HCT116 (cell line): ENCODE measurements at regions not wholly inside any gene's neighbourhood (a gene's known extent, or its start where the extent isn't known, plus 50 kb on each side); places are given as distances from the start of the nearest gene placed in this dataset.

Experiments used
- ATAC-seq: fragments of 200-7000 bp; cut with Tn5 transposase; 2 replicates; pipeline ENCODE4 v1.9.1; 2020; ENCODE audit warnings: mild to moderate bottlenecking, moderate library complexity
- BruUV-seq: library from RNA; stranded (reverse); fragments of 400-500 nt; replicated peaks from 2 replicates; lab custom pipeline; 2021; lab: Mats Ljungman, UMichigan
- CTCF ChIA-PET: fragments of 300-600 bp; sonication (Branson Sonifier 250); formaldehyde crosslinking; loops from one replicate; lab custom pipeline; 2021; ENCODE audit warnings: antibody characterized with exemption; lab: Charles Lee
- POLR2A ChIA-PET: fragments of 300-600, 350-600 bp; sonication (Branson Sonifier 250); formaldehyde crosslinking; loops from one replicate; lab custom pipeline; 2021; ENCODE audit warnings: antibody characterized with exemption; lab: Charles Lee
- RAD21 ChIA-PET, 2 experiments: fragments of 300-600 bp; sonication (Branson Sonifier 250); formaldehyde crosslinking; loops; one replicate each; lab custom pipeline; 2023; ENCODE audit warnings: low total read pairs in 2 of 2; ENCODE audit not compliant: uncharacterized antibody in 2 of 2, unreplicated experiment in 2 of 2, low non-redundant PET in 1 of 2; lab: Charles Lee
- DNase-seq: peaks from one replicate; pipeline ENCODE4 v3.0.0-alpha.2; 2010; ENCODE audit warnings: low read depth, low spot score
- H2AFZ ChIP-seq: fragments of 200-600 bp; shearing (Covaris generic), sonication (generic); 2 replicates; pipeline ENCODE4 v1.6.1; 2017; ENCODE audit warnings: low read depth, mixed run types, mixed read lengths, antibody characterized with exemption, low read length; ENCODE audit not compliant: poor library complexity, severe bottlenecking
- H3K27ac ChIP-seq: 2 replicates; pipeline ENCODE4 v1.5.1; 2012; ENCODE audit warnings: low read depth, low read length
- H3K27me3 ChIP-seq: fragments of 200-600 bp; sonication (generic); 2 replicates; pipeline ENCODE4 v1.6.1; 2016; ENCODE audit warnings: mixed run types, low read length, mixed read lengths; ENCODE audit not compliant: insufficient read depth
- H3K36me3 ChIP-seq, 2 experiments: fragments of 200-500 bp in 1 of 2; fragments of 200-600 bp in 1 of 2; sonication (Bioruptor generic) in 1 of 2; sonication (generic) in 1 of 2; 2 replicates each; pipeline versions ENCODE4 v1.5.1 to v1.6.1; 2014 to 2016; ENCODE audit warnings: low read length in 2 of 2, inconsistent platforms in 1 of 2, mixed read lengths in 1 of 2, mixed run types in 1 of 2; ENCODE audit not compliant: insufficient read depth in 2 of 2, control insufficient read depth in 1 of 2
- H3K4me1 ChIP-seq, 2 experiments: fragments of 200-600 bp in 1 of 2; sonication (generic) in 1 of 2; 2 replicates each; pipeline versions ENCODE4 v1.5.1 to v1.6.1; 2012 to 2017; ENCODE audit warnings: low read length in 2 of 2, inconsistent platforms in 1 of 2, mild to moderate bottlenecking in 1 of 2, mixed read lengths in 1 of 2, mixed run types in 1 of 2, moderate library complexity in 1 of 2; ENCODE audit not compliant: insufficient read depth in 2 of 2, control insufficient read depth in 1 of 2
- H3K4me2 ChIP-seq: fragments of 200-600 bp; sonication (generic); 2 replicates; pipeline ENCODE4 v1.6.1; 2017; ENCODE audit warnings: mixed run types, low read length, mixed read lengths
- H3K4me3 ChIP-seq, 2 experiments: fragments of 200-600 bp in 1 of 2; sonication (generic) in 1 of 2; replicated peaks in 1 of 2; 2 replicates each; pipeline ENCODE4 v1.5.1; 2011 to 2016; ENCODE audit warnings: low read length in 2 of 2, control low read depth in 1 of 2, low read depth in 1 of 2, mild to moderate bottlenecking in 1 of 2, mixed read lengths in 1 of 2, mixed run types in 1 of 2
- H3K79me2 ChIP-seq: fragments of 200-600 bp; sonication (generic); 2 replicates; pipeline ENCODE4 v1.6.1; 2017; ENCODE audit warnings: mild to moderate bottlenecking, mixed run types, low read length, moderate library complexity, mixed read lengths; ENCODE audit not compliant: insufficient read depth
- H3K9ac ChIP-seq: fragments of 200-600 bp; sonication (generic); 2 replicates; pipeline ENCODE4 v1.6.1; 2016; ENCODE audit warnings: low read length, mixed read lengths
- H3K9me2 ChIP-seq: fragments of 200-600 bp; sonication (generic), shearing (Covaris generic); 2 replicates; pipeline ENCODE4 v1.6.1; 2017; ENCODE audit warnings: mixed run types, mild to moderate bottlenecking, moderate library complexity; ENCODE audit not compliant: insufficient read depth
- H3K9me3 ChIP-seq, 2 experiments: fragments of 200-500 bp in 1 of 2; fragments of 200-600 bp in 1 of 2; sonication (Bioruptor generic) in 1 of 2; sonication (generic) in 1 of 2; 2 replicates each; pipeline ENCODE4 v1.6.1; 2014 to 2017; ENCODE audit warnings: low read length in 2 of 2, mixed read lengths in 2 of 2, inconsistent platforms in 1 of 2, low read depth in 1 of 2, mild to moderate bottlenecking in 1 of 2, mixed run types in 1 of 2, moderate library complexity in 1 of 2; ENCODE audit not compliant: control insufficient read depth in 1 of 2, insufficient read depth in 1 of 2
- H4K20me1 ChIP-seq: fragments of 200-600 bp; sonication (generic), shearing (Covaris generic); 2 replicates; pipeline ENCODE4 v1.6.1; 2017; ENCODE audit warnings: mixed run types, mild to moderate bottlenecking, moderate library complexity; ENCODE audit not compliant: insufficient read depth
- CBX3 ChIP-seq: IDR thresholded peaks from 2 replicates; pipeline ENCODE4 v1.6.1; 2012; ENCODE audit warnings: low read depth
- CEBPB ChIP-seq: IDR thresholded peaks from 2 replicates; pipeline ENCODE4 v1.6.1; 2012; ENCODE audit warnings: low read depth
- ELF1 ChIP-seq: IDR thresholded peaks from 2 replicates; pipeline ENCODE4 v1.6.1; 2012; ENCODE audit warnings: low read depth, borderline replicate concordance
- EZH2 ChIP-seq: fragments of 200-600 bp; sonication (generic); IDR thresholded peaks from 2 replicates; pipeline ENCODE4 v1.6.1; 2017; ENCODE audit warnings: antibody characterized with exemption, mixed run types
- EZH2phosphoT487 ChIP-seq: fragments of 200-600 bp; IDR thresholded peaks from 2 replicates; pipeline ENCODE4 v1.6.1; 2018; ENCODE audit warnings: antibody characterized with exemption, borderline replicate concordance
- FOSL1 ChIP-seq: IDR thresholded peaks from 2 replicates; pipeline ENCODE4 v1.6.1; 2012; ENCODE audit warnings: low read depth
- JUND ChIP-seq: IDR thresholded peaks from 2 replicates; pipeline ENCODE4 v1.6.1; 2012
- POLR2A ChIP-seq: IDR thresholded peaks from 2 replicates; pipeline ENCODE4 v1.7.0; 2011; ENCODE audit warnings: borderline replicate concordance; ENCODE audit not compliant: insufficient read depth, insufficient read length; ENCODE audit errors: extremely low read depth
- POLR2AphosphoS5 ChIP-seq: IDR thresholded peaks from 2 replicates; pipeline ENCODE4 v1.6.1; 2011; ENCODE audit warnings: mild to moderate bottlenecking, low read depth, low read length, moderate library complexity
- RAD21 ChIP-seq: IDR thresholded peaks from 2 replicates; pipeline ENCODE4 v1.6.1; 2012; ENCODE audit warnings: low read depth, mild to moderate bottlenecking
- SIN3A ChIP-seq: IDR thresholded peaks from 2 replicates; pipeline ENCODE4 v1.6.1; 2012; ENCODE audit warnings: low read depth
- SP1 ChIP-seq: IDR thresholded peaks from 2 replicates; pipeline ENCODE4 v1.6.1; 2012; ENCODE audit warnings: low read depth
- SRF ChIP-seq: IDR thresholded peaks from 2 replicates; pipeline ENCODE4 v1.6.1; 2012; ENCODE audit warnings: low read depth
- ZFX ChIP-seq: fragments of 450-650 bp; IDR thresholded peaks from 2 replicates; pipeline ENCODE4 v1.6.1; 2017
- ZNF274 ChIP-seq: fragments of 200-500 bp; sonication (Bioruptor generic); IDR thresholded peaks from 2 replicates; pipeline ENCODE4 v1.6.1; 2014; ENCODE audit warnings: mild to moderate bottlenecking, low read depth, low read length, inconsistent platforms
- intact Hi-C: fragments of 100-400 bp; cut with micrococcal nuclease; formaldehyde crosslinking; loops from 2 replicates; pipeline ENCODE4 v1.10.0; 2022
- TF ChIP-seq, protein P1 (sequence below): IDR thresholded peaks from 2 replicates; pipeline ENCODE4 v1.6.1; 2012
- TF ChIP-seq, protein P2 (sequence below): IDR thresholded peaks from 2 replicates; pipeline ENCODE4 v1.6.1; 2011; ENCODE audit warnings: mild to moderate bottlenecking, low read length, moderate library complexity; ENCODE audit not compliant: insufficient replicate concordance; ENCODE audit errors: extremely low read depth
- TF ChIP-seq, protein P3 (sequence below): IDR thresholded peaks from 2 replicates; pipeline ENCODE4 v1.6.1; 2012; ENCODE audit warnings: low read depth

DNA sequence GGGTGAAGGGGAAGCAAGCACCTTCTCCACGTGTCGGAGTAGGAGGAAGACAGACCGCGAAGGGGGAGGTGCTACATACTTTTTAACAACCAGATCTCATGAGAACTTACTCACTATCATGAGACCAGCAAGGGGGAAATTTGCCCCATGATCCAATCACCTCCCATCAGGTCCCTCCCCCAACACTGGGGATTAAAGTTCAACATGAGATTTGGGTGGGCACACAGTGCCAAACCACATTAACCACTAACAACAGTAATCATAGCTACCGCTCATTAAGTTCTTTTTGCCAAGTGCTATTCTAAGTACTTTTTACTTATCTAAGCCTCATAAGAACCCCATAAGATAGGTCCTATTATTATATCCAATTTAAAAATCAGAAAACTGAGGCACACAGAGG is 450.5 kb upstream of the DDI1 start:
- TF ChIP-seq ZFX (no peak), FOSL1 (no peak), SP1 (no peak), SIN3A (no peak), EZH2 (no peak), CEBPB (no peak), RAD21 (no peak), CBX3 (no peak), POLR2A (no peak), POLR2AphosphoS5 (no peak), JUND (no peak), EZH2phosphoT487 (no peak), ELF1 (no peak), ZNF274 (no peak), SRF (no peak)
- TF ChIP-seq, protein P1, sequence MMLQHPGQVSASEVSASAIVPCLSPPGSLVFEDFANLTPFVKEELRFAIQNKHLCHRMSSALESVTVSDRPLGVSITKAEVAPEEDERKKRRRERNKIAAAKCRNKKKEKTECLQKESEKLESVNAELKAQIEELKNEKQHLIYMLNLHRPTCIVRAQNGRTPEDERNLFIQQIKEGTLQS = no peak
- TF ChIP-seq, protein P2, sequence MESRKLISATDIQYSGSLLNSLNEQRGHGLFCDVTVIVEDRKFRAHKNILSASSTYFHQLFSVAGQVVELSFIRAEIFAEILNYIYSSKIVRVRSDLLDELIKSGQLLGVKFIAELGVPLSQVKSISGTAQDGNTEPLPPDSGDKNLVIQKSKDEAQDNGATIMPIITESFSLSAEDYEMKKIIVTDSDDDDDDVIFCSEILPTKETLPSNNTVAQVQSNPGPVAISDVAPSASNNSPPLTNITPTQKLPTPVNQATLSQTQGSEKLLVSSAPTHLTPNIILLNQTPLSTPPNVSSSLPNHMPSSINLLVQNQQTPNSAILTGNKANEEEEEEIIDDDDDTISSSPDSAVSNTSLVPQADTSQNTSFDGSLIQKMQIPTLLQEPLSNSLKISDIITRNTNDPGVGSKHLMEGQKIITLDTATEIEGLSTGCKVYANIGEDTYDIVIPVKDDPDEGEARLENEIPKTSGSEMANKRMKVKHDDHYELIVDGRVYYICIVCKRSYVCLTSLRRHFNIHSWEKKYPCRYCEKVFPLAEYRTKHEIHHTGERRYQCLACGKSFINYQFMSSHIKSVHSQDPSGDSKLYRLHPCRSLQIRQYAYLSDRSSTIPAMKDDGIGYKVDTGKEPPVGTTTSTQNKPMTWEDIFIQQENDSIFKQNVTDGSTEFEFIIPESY = no peak
- TF ChIP-seq, protein P3, sequence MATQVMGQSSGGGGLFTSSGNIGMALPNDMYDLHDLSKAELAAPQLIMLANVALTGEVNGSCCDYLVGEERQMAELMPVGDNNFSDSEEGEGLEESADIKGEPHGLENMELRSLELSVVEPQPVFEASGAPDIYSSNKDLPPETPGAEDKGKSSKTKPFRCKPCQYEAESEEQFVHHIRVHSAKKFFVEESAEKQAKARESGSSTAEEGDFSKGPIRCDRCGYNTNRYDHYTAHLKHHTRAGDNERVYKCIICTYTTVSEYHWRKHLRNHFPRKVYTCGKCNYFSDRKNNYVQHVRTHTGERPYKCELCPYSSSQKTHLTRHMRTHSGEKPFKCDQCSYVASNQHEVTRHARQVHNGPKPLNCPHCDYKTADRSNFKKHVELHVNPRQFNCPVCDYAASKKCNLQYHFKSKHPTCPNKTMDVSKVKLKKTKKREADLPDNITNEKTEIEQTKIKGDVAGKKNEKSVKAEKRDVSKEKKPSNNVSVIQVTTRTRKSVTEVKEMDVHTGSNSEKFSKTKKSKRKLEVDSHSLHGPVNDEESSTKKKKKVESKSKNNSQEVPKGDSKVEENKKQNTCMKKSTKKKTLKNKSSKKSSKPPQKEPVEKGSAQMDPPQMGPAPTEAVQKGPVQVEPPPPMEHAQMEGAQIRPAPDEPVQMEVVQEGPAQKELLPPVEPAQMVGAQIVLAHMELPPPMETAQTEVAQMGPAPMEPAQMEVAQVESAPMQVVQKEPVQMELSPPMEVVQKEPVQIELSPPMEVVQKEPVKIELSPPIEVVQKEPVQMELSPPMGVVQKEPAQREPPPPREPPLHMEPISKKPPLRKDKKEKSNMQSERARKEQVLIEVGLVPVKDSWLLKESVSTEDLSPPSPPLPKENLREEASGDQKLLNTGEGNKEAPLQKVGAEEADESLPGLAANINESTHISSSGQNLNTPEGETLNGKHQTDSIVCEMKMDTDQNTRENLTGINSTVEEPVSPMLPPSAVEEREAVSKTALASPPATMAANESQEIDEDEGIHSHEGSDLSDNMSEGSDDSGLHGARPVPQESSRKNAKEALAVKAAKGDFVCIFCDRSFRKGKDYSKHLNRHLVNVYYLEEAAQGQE = no peak
- no TSS peak for BruUV-seq
- Histone ChIP-seq H3K4me2 (no peak overlapping the region), H3K27ac (no peak overlapping the region), H3K4me1 (no peaks in the 10 kb centered on the region), H4K20me1 (no peaks in the 10 kb centered on the region), H3K9ac (no peak overlapping the region), H3K9me3 (no peaks in the 10 kb centered on the region), H3K27me3 (no peaks in the 10 kb centered on the region), H3K9me2 (no peaks in the 10 kb centered on the region), H2AFZ (no peak overlapping the region), H3K79me2 (no peaks in the 10 kb centered on the region), H3K36me3 (no peaks in the 10 kb centered on the region), H3K4me3 (no peak overlapping the region)
- DNase-seq = no peak
- ChIA-PET RAD21 (no interaction called here), POLR2A (no interaction called here), CTCF (no interaction called here)
- no peak for ATAC-seq
- intact Hi-C loops = no loop called here
